ENCODE measurements at regions not wholly inside any gene's neighbourhood (a gene's known extent, or its start where the extent isn't known, plus 50 kb on each side); places are given as distances from the start of the nearest gene placed in this dataset.

DNA sequence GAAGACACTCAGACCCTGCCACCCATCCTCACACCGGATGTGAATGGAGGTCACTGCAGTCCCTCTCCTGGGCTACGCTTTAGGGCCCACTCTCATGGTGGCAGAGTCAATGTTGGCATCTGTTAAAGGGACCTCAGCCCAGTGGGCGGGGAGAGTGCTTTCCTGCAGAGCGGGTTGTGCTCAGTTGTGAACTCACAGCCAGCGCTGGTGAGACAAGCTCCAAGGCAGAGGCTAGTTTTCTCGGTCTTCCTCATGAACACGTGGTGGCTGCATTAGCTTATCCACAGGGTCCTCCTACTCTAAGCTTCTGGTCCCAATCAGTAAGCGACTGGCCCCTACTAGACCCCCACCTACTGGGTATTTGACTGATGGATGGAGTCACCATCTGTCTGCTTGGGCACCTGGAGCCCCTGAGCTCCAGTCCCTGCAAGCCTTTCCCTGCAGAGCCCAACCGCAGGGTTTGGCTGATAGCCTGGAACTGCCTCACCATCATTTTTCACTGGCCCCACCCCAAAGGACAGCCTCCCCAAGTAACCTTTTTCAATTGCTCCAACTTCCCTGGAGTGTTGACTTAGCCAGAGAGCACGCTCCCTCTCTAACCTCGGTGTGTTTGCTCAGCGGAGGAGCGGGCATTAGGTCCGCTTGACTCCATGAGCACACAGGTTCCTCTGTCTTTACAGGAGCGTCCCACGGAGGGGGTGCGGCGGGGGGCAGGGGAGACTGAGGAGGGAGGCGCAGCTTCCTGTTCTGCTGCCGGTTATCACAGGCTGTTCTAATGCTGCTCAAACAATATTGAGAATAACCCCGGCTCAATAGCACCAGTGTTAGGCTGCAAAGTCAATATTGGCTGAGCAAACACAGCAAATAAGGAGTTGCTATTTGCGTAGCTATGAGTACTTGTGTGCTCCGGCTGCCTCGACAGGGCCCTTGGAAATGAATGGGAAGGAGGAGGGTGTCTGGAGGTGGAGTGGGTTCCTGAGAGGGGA, 141.7 kb downstream of the RPLP1 start:
- TF ChIP-seq, protein P1, sequence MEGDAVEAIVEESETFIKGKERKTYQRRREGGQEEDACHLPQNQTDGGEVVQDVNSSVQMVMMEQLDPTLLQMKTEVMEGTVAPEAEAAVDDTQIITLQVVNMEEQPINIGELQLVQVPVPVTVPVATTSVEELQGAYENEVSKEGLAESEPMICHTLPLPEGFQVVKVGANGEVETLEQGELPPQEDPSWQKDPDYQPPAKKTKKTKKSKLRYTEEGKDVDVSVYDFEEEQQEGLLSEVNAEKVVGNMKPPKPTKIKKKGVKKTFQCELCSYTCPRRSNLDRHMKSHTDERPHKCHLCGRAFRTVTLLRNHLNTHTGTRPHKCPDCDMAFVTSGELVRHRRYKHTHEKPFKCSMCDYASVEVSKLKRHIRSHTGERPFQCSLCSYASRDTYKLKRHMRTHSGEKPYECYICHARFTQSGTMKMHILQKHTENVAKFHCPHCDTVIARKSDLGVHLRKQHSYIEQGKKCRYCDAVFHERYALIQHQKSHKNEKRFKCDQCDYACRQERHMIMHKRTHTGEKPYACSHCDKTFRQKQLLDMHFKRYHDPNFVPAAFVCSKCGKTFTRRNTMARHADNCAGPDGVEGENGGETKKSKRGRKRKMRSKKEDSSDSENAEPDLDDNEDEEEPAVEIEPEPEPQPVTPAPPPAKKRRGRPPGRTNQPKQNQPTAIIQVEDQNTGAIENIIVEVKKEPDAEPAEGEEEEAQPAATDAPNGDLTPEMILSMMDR (IDR thresholded peaks at IDR 0.05) = no peak
- TF ChIP-seq POLR2AphosphoS5 (IDR thresholded peaks at IDR 0.05) = peak; percentile 92

Data from prostate gland (tissue), 2 donors.